GM19238 (cell line): ENCODE measurements at regions not wholly inside any gene's neighbourhood (a gene's known extent, or its start where the extent isn't known, plus 50 kb on each side); places are given as distances from the start of the nearest gene placed in this dataset.
"Not testable (repeated sequence)": the region's sequence is repeated elsewhere in the genome, so short reads cannot be mapped to it uniquely, and the experiment has no call there.

Source experiments
- DNase-seq: peaks from one replicate; pipeline ENCODE4 v3.0.0; 2011; ENCODE audit warnings: low spot score; ENCODE audit not compliant: insufficient read length

DNA sequence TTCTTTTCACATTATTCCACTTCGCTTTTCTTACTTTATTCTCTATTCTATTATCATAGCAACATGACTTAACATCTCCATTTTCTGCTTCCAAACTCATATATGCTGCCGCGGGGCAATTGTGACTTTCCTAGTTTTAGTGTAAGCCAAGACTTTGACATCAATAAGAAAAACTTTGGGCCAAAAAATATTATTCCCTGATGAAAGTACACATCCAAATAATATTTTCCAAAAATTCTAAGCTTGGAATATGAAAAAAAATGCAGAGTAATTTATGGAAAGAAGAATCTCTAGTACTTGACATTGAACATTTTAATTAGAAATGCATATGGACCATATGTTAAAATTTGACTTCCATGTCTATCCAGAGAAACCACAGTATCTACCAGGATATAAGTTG, 995.1 kb upstream of the INTU start:
- no peak for DNase-seq

DNA sequence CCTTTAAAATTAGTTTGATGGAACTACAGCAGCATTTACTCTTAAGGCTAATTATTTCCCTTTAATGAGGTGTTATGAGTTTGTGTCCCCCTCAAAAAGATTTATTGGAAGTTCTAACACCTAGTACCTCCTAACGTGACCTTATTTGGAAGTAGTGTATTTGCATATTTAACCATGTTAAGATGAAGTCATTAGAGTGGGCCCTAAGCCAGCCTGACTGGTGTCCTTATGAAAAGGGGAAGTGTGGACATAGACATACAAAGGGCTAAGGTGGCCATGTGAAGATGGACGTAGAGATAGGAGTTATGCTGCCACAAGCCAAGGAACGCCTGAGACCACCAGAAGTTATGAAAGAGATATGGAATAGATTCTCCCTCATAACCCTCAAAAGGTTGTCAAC, 985.4 kb upstream of the INTU start:
- no peak for DNase-seq

DNA sequence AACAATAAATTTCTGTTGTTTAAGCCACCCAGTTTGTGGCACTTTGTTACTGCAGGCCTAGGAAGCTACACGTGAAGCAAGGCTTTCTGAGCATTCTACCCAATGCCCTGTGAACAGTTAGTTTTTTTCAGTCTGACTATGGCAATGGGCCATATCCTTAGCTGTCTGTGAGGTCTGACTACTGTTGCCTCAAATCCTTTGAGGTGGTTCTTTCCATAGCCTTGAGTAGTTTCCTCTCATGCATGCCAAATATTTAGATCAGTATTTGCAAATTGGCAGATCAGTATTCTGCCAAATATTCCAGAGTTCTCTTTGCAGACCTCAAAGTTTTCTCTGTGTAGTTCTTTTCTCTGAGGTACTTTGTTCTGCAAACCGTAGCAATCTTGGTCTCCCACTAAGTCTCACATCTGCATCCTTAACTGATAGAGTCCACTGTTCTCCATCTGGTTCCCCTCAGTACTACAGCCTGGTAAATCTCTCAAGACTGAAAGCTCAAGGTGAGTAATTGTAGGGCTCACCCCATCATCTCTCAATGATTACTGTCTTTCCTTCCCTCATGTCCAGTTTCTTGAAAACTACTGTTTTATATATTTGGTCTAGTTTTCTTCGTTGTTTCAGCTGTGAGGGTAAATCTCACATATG, 984.9 kb upstream of the INTU start:
- DNase-seq = no peak

DNA sequence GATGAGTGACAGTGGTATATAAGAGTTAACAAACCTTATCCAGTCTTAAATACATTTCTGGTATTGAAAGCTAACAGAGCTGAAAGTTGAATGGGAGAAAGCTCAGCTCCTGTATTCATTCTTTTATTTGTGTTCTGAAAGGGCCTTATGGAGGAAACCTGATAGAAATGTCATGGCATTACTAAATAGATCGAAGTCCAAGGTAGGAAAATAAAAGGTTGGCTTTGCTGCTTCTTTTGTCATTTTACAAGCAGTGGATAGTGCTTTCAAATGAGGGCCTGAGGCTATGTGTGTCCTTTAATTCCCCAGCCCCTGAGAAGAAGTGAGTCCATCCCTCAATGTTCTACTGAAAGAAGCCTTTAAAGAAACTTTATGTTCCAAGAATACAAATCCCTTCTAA, 974.3 kb upstream of the INTU start:
- no peak for DNase-seq

DNA sequence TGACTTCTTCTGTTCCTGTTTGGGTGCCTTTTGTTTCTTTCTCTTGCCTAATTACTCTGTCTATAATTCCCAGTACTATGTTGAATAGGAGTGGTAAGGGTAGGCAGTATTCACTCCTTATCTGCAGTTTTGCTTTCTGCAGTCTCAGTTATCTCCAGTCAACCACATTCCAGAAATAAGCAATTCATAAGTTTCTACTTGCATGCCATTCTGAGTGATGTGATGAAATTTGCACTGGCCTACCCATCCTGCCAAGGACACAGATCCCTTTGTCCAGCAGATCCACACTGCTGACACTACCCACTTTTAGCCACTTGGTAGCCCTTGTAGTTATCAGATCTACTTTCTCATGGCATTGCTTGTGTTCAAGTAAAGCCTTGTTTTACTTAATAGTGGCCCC, 971.6 kb upstream of the INTU start:
- no peak for DNase-seq

DNA sequence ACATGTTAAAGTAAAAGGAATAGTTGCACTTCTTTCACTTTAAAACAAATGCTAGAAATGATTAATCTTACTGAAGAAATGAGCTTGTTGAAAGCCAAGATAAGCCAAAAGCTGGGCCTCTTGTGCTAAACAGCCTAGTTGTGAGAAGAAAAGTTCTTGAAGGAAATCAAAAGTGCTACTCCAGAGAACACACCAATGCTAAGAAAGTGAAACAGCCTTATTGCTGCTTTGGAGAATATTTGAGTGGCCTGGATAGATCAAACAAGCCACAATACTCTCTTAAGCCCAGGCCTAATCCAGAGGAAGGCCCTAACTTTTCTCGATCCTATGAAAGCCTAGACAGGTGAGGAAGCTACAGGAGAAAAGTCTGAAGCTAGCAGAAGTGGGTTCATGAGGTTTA, 967.9 kb upstream of the INTU start:
- DNase-seq = no peak

DNA sequence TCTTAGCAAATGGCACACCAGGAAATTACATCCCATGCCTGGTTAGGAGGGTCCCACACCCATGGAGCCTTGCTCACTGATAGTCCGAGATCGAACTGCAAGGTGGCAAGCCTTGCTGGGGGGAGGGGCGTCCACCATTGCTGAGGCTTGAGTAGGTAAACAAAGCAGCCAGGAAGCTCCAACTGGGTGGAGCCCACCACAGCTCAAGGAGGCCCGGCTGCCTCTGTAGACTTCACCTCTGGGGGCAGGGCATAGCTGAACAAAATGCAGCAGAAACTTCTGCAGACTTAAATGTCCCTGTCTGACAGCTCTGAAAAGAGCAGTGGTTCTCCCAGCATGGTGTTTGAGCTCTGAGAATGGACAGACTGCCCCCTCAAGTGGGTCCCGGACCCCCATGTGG, 962.7 kb upstream of the INTU start:
- DNase-seq = not testable (repeated sequence)

DNA sequence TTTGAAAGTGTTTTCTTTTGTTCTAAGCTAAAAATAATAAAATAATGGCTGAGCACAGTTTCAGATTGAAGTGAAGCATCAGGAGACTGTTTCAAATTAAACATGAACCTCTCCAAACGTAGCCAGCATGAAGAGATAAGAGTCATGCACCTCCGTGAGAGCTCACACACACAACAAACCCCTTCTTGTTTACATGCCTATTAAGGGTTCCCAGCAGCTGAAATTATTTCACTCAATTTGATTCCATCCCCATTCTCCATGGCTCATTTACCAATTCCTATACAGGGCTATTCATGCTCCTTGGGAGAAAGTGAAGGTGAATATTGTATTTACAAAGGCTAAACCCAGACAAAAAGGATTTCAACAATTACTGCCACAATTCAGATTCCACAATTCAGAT, 954.1 kb upstream of the INTU start:
- DNase-seq = no peak

DNA sequence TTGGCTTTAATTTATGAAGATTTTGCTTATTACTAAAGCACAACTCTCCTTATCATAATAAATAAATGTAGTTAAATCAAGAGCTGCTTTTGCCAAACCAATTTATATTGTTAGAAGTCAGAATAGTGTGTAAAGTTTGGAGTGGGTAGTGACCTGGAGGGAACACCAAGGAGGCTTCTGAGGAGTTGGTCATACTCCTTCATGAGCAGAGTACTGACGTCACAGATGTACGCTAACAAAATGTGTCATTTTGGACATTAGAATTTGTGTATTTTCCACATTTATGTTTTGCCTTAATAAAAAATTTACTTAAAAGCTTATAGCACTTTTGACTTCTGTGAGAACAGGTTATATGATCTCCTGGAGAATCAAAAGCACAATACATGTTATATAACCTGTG, 953.5 kb upstream of the INTU start:
- DNase-seq = no peak

DNA sequence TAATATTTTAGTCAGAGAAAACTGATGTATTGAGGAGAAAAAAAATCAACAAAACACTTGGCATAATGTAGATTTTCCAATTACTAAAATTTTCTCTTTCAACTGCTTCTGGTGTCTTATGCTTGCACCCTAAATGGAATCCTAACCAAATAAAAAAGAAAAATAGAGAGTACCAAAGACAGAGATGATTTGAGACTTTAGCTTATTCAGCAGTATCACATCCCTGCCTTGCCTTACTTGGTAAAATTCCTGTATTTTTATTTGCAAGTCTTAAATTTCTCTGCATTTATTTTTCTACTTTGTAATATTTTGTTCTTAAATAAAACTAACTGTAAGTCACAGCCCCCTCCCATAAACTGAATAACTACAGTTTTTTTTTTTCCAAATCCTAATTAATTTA, 950.5 kb upstream of the INTU start:
- no peak for DNase-seq

DNA sequence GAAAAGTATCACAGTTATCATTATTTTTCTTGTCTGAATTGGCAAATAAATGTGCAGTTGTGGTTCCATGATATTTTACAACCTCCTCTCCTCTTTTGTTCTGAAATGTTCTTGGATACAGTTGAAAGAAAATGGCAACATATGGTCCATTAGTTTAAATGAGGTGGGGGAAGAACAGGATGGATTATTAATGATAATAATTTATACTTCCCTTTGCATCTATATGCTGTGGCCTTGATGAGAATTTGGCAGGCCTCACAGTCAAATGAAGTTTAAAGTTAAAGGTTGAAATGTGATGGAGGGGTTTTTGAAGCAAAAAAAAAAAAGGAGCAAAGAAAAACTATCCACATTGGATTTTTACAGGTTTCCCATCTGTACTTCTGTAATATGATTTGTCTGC, 946.3 kb upstream of the INTU start:
- DNase-seq = no peak

DNA sequence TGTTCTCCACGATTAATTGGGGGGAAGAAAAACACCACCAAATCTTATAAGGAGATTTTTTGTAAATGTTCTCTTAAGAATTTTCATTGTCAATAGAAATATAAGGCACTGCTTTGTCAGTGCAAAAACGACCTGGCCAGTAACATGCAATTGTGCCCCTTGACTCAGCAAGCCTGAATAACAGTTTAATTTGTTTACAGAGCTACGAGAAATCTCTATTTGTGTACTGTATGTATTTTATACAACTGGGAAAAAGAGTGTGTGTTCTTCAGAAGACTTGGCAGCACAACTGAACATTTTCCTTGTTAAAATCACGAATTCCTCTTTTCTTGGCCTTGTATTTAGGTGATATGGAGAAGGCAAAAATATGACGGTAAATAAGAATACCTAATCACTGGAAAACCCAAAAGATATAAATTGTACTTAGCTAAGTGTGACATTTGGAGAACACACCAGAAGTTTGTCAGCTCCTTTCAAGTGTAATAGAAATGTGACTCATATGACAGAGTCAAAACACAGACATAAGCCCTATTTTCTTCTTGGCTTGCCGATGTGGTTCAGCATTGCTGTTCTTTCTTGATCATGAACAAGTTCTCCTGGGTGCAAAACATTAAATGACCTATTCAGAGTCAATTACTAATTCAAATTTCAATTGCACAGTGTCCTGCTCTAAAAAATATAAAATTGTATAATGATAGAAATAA, 945.0 kb upstream of the INTU start:
- DNase-seq = no peak

DNA sequence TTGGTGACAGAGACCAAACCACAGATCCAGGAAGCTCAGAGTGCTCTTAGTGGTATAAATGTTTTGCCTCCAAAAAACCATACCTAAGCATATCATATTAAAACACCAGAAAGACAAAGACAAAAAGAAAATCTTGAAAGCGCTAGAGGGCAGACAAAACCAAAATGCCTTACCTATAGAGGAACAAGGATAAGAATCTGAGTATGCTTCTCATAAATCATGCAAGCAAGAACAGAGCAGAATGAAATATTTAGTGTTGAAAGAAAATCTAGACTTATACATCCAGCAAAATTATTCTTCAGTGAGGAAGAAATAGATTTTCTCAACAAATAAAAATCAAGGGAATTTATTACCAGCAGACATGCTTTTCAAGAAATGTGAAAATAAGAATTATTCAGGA, 941.0 kb upstream of the INTU start:
- no peak for DNase-seq

DNA sequence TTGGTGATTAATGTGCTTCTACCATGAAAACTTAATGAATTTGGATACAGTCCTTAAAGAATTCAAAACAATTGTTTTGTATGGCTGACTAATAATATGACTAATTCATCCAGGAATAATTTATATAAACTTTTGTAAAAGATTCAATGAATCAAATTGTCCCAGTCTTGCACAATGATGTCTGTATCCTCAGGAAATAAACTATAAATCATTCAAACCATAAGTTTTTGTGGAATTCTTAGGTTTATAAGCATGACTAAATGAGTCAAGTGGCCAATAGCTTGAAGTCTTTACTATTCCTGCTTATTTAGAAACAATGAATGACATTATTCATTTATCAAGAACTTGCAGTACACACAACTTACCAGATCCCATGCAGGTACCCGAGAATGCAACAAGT, 935.0 kb upstream of the INTU start:
- DNase-seq = no peak

DNA sequence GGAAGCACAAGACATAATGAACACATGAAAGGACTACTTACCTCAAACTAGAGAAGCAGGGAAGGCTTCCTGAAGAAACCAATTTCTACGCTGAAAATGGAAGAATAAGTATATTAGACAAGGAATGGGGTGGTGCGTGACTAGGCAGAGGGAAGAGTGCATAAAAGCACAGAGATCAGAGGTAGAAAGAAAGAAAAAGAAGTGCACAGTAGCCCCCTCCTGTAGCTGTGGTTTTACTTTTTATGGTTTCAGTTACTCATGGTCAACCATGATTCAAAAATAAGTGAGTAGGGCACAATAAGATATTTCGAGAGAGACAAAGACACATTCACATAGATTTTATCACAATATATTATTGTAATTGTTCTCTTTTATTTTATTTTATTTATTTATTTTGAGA, 934.5 kb upstream of the INTU start:
- no peak for DNase-seq

DNA sequence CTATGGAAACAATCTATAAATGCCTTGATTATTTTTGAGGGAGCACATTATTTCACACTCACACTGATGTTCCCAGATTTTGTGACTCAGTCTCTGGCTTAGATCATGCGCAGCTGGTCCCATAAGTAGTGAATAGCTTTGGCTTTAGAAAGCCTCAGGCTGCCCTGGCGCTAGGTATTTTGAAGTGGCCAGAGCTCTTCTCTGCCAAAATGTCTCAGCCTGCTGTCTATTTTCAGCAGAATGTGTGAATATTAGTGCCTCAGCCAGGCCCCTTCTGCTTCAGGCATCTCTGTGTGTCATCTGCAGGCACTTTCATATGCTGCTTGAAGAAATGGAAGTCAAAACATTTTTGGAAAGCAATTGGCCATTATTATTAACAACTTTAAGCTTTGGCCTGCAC, 931.0 kb upstream of the INTU start:
- DNase-seq = no peak

DNA sequence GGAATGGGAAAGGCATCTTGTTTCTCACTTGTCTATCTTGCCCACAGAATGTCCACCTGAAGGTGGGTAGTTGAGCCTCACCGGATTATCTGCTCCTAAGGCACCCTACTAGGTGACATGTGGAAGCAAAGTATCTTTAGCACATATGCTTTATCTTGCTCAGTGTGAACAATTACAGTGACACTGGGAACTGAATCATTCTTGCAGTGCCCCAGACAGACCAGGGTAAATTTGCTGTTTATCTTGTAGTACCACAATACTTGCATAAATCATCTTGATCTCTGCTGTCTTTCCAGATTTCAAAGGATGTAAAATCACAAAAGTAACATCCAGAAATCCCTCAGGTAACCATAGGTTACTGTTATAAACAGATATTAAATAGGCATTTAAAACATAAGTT, 930.0 kb upstream of the INTU start:
- DNase-seq = no peak

DNA sequence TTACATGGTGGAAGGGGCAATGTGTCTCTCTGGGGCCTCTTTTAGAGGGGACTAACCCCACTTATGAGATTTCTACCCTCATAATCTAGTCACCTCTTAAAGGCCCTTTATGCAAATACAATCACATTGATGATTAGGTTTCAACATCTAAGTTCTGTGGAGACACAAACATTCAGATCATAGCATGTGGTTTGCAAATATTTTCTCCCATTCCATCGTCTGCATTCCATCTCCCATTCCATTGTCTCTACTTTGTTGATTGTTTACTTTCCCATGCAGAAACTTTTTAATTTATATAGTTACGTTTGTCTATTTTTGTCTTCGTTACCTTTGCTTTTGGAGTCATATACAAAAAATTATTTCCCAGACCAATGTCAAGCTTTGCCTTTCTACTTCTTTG, 927.5 kb upstream of the INTU start:
- DNase-seq = no peak

DNA sequence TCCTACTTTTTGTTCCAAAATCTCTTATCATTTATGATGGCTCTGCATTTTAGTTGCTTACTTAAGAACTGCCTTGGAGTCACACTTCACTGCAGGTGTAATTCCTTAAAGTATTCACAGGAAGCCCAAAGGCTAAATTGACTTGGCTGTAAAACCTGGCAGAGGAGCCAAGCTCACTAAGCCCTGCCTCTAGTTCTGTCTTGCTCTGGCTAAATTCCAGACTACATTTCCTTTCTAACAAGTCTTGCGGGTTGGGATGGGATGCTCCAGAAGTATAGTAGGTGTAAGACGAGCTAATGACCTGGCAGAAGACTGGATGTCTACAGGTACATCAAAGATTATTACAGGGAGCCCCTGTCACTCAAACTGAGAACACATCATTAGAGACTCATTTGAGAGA, 924.0 kb upstream of the INTU start:
- no peak for DNase-seq

DNA sequence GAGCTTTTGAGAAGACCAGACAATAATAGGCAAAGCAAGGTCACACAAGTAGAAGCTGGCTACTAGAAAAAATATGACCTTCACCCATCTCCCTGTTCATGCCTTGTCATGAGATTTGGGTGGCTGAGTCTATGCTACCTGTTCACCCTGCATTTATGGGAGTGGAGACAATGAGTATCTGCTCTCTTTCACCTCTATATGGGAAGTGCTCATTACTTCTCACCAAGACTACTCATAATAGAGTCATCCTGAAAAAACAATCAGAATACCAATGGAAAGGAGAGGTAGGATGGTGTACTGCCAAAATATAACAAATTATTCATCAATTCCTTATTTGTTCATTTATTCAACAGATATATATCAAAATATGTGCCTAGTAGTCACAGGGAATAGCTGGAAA, 921.8 kb upstream of the INTU start:
- no peak for DNase-seq

DNA sequence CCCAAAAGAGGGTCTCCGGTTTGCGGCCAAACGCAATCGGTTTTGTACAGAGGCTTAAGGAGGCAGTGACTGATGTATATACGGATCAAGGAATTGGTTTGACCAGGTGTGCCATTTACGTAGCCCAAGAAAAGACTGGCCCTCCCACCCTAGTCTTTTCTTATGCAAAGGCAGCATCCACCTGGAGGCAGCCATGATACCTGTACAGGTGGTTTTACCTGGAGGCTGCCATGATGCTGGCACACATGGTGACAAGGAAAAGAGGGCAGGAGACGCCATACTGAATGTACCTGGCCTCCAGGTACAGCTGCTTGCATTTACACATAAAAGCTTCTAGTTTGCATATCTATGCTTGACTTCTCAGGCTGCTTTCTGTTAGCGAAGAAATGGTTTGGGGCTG, 917.7 kb upstream of the INTU start:
- no peak for DNase-seq

DNA sequence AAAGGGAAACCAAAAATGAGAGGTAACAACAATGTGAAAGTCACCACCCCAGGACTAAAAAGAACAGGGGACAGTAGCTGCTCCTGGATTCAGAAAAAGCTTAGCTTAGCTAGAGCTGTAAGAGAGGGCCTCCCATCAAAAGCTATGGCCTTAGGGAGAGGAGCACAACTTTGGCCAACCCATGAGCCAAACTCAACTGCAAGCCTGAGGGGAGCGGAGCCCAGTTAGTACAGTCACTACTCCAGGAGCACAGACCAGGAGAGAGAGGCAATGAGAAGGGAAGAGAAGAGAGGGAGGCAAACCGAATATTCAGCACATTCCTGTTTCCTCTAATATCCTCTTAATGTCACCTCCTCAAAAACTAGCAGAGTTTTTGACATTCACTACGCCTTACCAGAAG, 917.1 kb upstream of the INTU start:
- DNase-seq = no peak

DNA sequence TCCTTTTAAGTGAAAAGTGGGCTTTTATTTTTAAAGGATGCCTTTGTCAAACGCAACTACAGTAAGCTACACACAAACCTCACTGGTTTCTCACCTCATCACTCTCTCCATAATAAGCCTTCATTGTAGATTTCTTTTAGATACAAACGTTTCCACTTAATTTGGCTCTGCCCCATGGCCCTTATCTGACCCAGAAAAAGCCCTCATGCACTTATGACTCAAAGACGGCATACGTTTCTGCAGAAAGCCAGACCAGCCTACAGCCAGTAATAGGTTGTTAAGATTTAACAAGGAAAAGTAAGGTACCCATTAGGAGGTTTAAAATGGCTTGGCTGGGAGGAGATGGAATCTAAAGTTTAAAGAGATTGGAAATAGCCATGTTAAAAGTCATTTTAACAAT, 914.6 kb upstream of the INTU start:
- no peak for DNase-seq

DNA sequence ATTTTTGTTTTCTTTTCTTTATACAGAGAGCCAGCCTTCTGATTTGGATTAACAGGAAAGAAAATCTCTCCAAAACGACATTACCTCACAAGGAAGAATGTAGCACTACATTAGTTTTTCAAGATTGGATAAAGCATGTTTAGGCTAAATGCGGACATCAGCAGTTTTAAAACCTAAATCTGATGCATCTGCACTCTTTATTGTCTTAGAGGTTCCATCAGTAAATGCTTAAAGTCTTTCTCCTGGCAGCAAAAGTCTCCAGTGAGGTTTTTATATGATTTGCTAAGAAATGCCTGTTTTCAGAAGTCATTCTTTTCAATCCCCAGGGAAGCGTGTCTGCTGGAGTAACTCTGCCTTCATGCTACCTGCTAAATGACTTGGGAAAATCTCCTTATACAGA, 912.9 kb upstream of the INTU start:
- no peak for DNase-seq
